Fibroblast of mammary gland (primary cell): ENCODE measurements at regions not wholly inside any gene's neighbourhood (a gene's known extent, or its start where the extent isn't known, plus 50 kb on each side); places are given as distances from the start of the nearest gene placed in this dataset.

ENCODE experiments used
- DNase-seq: peaks from one replicate; pipeline ENCODE4 v3.0.0-alpha.2; 2010; ENCODE audit warnings: low read depth
- H3K4me3 ChIP-seq: 2 replicates; pipeline ENCODE4 v1.5.1; 2011; ENCODE audit warnings: low read depth, mild to moderate bottlenecking, low read length, moderate library complexity; ENCODE audit not compliant: control insufficient read depth
- TF ChIP-seq, protein P1 (sequence below): conservative IDR thresholded peaks from 2 replicates; pipeline ENCODE4 v1.5.1; 2011; ENCODE audit warnings: low read depth, low read length, inconsistent platforms; ENCODE audit not compliant: control insufficient read depth, insufficient read depth

DNA sequence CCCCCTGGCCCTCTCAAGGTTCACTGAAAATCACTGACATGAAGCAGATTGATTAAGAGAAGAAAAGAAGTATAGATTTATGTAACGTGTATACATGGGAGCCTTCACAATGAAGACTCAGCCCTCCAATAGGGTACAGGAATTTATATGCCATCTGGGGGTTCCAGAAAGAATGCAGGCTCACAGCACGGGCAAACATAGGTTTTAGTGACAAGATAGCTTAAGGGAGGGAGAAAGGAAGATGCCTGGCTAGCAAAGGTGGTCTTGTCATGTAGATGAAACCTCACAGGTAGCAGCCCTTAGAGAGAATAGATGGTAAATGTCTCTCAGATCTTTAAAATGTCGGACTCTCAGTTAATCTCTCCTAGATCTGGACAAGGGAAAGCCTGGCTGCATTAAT lies 173.9 kb downstream of the RNF152 start:
- TF ChIP-seq, protein P1, sequence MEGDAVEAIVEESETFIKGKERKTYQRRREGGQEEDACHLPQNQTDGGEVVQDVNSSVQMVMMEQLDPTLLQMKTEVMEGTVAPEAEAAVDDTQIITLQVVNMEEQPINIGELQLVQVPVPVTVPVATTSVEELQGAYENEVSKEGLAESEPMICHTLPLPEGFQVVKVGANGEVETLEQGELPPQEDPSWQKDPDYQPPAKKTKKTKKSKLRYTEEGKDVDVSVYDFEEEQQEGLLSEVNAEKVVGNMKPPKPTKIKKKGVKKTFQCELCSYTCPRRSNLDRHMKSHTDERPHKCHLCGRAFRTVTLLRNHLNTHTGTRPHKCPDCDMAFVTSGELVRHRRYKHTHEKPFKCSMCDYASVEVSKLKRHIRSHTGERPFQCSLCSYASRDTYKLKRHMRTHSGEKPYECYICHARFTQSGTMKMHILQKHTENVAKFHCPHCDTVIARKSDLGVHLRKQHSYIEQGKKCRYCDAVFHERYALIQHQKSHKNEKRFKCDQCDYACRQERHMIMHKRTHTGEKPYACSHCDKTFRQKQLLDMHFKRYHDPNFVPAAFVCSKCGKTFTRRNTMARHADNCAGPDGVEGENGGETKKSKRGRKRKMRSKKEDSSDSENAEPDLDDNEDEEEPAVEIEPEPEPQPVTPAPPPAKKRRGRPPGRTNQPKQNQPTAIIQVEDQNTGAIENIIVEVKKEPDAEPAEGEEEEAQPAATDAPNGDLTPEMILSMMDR = no peak
- no peak for DNase-seq
- H3K4me3 ChIP-seq = no peak overlapping the region

DNA sequence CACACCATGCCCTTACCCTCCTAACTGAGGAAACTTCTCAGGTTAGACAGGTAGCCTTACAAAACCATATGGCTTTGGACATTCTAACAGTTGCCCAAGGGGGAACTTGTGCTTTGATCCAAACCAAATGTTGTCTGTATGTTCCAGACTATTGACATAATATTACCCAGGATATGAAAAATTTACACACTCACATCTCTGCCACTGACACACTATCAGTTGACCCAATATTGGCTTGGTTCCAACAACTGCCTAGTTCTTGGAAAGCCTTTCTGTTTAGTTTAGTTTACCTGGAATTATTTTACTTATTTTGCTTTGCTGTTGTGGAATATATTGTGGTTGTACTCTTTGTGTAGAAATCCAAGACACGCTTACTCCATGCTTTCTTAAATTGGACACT lies 178.4 kb downstream of the RNF152 start:
- TF ChIP-seq, protein P1 = no peak
- DNase-seq = no peak
- H3K4me3 ChIP-seq = no peak overlapping the region

DNA sequence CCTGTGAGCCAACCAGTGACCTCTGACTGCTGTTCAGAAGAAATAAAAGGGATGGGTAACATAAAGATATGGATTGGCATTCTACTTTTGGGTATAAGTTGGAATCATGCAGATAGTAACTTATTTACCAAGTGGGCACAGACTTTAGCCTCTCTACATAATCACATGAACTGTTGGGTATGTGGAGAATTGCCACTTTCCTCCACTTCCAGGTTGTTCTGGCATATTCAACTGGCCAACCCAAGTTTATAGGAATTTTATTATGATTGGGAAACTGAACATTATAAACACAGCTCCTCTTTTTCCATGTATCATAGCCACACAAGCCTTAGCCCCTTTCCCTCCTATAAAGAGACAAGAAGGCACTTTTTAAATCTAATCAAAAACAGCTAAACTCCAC lies 179.3 kb downstream of the RNF152 start:
- TF ChIP-seq, protein P1 = no peak
- DNase-seq = no peak
- no peak overlapping the region for H3K4me3 ChIP-seq

DNA sequence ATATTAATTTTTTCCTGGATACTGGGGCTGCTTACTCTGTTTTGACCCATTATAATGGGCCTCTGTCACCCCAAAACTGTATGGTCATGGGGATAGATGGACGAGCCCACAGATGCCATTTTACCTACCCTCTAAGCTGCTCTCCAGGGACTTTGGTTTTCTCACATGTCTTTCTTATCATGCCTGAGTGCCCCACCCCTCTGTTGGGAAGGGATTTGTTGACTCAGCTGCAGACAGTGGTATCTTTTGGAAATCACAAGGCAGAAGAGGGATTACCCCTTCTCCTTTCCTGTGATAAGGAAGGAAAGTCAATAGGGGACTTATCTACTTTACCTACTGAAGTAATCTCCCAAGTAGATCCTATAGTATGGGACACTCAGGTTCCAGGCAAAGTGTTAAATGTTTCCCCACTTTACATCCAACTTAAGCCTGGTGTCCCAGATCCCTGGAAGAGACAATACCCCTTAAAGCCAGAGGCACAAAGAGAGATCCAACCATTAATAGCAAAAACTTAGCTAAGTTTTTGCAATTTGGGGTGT lies 182.7 kb downstream of the RNF152 start:
- H3K4me3 ChIP-seq = no peak overlapping the region
- no peak for DNase-seq
- TF ChIP-seq, protein P1 = no peak

DNA sequence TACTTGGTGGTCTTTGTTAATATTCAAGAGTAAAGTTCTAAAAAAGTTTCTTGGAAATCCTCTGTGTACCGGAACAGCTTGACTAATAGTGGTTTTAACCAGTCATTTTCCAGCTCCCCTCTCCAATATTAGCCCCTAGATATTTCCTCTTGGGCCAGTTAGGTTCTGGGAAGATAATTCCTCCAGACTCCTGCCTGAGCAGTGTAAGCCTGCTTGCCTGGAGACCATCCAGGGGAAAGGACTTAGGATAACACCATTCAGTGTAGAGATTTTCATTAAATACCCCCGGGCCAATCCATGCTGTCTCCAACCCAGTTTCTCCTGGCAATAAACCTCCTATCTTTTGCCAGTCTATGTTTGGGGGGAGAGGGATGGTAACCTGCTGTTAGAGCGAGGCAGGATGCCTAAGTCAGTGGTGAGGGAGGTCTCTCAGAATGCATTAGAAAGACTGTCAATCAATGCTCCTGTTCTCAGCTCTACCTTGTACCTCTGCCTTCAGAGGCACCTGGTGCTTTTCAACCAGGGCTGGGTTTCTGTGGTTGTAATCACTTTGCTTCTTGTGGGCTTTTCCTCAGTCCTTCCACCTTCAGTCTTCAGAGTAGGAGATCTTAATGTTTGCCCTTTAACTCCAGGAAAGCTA lies 186.4 kb downstream of the RNF152 start:
- no peak for DNase-seq
- TF ChIP-seq, protein P1 = no peak

DNA sequence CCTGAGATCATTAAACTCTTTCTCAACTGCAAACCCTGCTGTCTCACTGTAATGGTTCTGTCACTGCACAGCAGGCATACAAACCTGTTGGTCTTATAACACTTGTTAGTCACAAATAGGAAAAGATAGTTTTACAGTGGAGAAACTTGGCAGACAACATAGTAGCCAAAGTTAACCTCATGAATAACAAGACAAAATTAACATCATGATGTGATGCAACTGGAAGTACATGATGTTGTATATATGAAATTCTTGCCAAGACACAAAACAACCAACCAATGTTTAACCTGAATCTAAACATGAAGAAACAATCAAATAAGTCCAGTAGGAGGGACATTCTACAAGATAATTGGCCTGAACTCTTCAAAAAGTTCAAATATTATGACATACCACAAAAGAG lies 189.3 kb downstream of the RNF152 start:
- DNase-seq = peak; percentile 79
- H3K4me3 ChIP-seq = no peak overlapping the region
- TF ChIP-seq, protein P1 = no peak

More for the DNA sequence above, 186.4 kb downstream of the RNF152 start:
- H3K4me3 ChIP-seq = no peak overlapping the region
